HepG2 (cell line): ENCODE measurements at regions not wholly inside any gene's neighbourhood (a gene's known extent, or its start where the extent isn't known, plus 50 kb on each side); places are given as distances from the start of the nearest gene placed in this dataset.

Source experiments
- GABPA ChIP-seq, 2 experiments: IDR thresholded peaks; 2 replicates each; pipeline ENCODE4 v1.6.1; 2011 to 2016; ENCODE audit warnings: low read depth in 2 of 2, low read length in 1 of 2, missing biosample characterization in 1 of 2, missing genetic modification characterization in 1 of 2
- HDAC2 ChIP-seq: sonication (generic); formaldehyde crosslinking; IDR thresholded peaks from 2 replicates; pipeline ENCODE4 v1.4.0; 2020; ENCODE audit warnings: missing genetic modification reagents
- KLF15 ChIP-seq: sonication (generic); formaldehyde crosslinking; IDR thresholded peaks from 2 replicates; pipeline ENCODE4 v1.8.1; 2023; ENCODE audit warnings: borderline replicate concordance, mild to moderate bottlenecking, inconsistent platforms, missing genetic modification reagents, mixed read lengths
- NR2F6 ChIP-seq, 2 experiments: IDR thresholded peaks; 2 replicates each; pipeline ENCODE4 v1.6.1; 2016; ENCODE audit warnings: antibody characterized with exemption in 1 of 2, mild to moderate bottlenecking in 1 of 2
- SNAPC2 ChIP-seq: sonication (generic); formaldehyde crosslinking; IDR thresholded peaks from 2 replicates; pipeline ENCODE4 v1.8.1; 2022; ENCODE audit warnings: mild to moderate bottlenecking, missing genetic modification reagents
- ZNF816 ChIP-seq: sonication (generic); formaldehyde crosslinking; IDR thresholded peaks from 2 replicates; pipeline ENCODE4 v1.8.0; 2022; ENCODE audit warnings: missing genetic modification reagents, mild to moderate bottlenecking, borderline replicate concordance
- TF ChIP-seq, protein P1 (sequence below): sonication (generic); formaldehyde crosslinking; IDR thresholded peaks from 2 replicates; pipeline ENCODE4 v1.4.0; 2020; ENCODE audit warnings: missing genetic modification reagents
- TF ChIP-seq, protein P2 (sequence below): sonication (generic); formaldehyde crosslinking; IDR thresholded peaks from 2 replicates; pipeline ENCODE4; 2020; ENCODE audit warnings: missing genetic modification reagents, mild to moderate bottlenecking, borderline replicate concordance
- TF ChIP-seq, protein P3 (sequence below): sonication (generic); formaldehyde crosslinking; IDR thresholded peaks from 2 replicates; pipeline ENCODE4 v1.8.0; 2022; ENCODE audit warnings: mild to moderate bottlenecking, missing genetic modification reagents, moderate library complexity

DNA sequence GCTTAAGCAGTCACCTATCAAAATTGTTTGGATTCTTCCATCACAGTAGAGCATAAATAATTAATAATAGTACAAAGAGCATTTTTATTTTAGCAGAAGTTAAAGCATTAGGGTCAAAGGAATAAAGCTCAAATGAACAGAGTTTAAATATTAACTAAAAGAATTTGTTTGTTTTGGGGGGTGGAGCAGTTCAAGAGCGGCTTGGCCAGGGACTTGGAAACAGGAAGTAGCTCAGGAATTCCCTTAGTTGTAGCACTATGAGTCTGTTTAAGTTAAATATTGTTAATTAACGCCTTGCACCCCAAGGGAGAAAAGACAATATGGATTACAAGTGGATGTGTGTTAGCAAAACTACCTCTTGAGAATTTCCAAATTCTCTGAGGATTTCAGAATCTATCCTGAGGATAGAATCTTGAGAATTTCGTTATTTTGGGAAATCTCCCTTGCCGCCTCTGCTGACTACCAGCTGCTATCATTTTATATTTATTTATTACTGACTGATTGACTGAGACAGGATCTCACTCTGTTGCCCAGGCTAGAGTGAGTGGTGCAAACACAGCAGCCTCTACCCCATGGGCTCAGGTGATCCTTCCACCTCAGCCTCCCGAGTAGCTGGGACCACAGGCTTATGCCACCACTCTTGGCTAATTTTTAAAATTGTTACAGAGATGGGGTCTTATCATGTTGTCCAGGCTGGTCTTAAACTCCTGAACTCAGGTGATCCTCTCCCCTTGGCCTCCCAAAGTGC is 96.7 kb upstream of the CHD1 start (continued):
- TF ChIP-seq GABPA (IDR thresholded peaks at IDR 0.05; ENCODE audit: low read depth, low read length) (no peak), GABPA (CRISPR knock-in tag; IDR thresholded peaks at IDR 0.05; ENCODE audit: low read depth) (peak; percentile 56; the same call in 1 of the 2 replicates), HDAC2 (CRISPR knock-in tag) (no peak; the same call in 1 of the 2 replicates), NR2F6 (IDR thresholded peaks at IDR 0.05) (0 out of 2 replicates have a peak, but pooled peaks have one; percentile 18), NR2F6 (CRISPR knock-in tag; IDR thresholded peaks at IDR 0.05) (no peak), ZNF816 (CRISPR knock-in tag) (no peak), SNAPC2 (no peak), KLF15 (CRISPR knock-in tag) (no peak)
- TF ChIP-seq, protein P1, sequence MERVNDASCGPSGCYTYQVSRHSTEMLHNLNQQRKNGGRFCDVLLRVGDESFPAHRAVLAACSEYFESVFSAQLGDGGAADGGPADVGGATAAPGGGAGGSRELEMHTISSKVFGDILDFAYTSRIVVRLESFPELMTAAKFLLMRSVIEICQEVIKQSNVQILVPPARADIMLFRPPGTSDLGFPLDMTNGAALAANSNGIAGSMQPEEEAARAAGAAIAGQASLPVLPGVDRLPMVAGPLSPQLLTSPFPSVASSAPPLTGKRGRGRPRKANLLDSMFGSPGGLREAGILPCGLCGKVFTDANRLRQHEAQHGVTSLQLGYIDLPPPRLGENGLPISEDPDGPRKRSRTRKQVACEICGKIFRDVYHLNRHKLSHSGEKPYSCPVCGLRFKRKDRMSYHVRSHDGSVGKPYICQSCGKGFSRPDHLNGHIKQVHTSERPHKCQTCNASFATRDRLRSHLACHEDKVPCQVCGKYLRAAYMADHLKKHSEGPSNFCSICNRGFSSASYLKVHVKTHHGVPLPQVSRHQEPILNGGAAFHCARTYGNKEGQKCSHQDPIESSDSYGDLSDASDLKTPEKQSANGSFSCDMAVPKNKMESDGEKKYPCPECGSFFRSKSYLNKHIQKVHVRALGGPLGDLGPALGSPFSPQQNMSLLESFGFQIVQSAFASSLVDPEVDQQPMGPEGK (CRISPR knock-in tag), result peak; percentile 28; the same call in 1 of the 2 replicates
- TF ChIP-seq, protein P2, sequence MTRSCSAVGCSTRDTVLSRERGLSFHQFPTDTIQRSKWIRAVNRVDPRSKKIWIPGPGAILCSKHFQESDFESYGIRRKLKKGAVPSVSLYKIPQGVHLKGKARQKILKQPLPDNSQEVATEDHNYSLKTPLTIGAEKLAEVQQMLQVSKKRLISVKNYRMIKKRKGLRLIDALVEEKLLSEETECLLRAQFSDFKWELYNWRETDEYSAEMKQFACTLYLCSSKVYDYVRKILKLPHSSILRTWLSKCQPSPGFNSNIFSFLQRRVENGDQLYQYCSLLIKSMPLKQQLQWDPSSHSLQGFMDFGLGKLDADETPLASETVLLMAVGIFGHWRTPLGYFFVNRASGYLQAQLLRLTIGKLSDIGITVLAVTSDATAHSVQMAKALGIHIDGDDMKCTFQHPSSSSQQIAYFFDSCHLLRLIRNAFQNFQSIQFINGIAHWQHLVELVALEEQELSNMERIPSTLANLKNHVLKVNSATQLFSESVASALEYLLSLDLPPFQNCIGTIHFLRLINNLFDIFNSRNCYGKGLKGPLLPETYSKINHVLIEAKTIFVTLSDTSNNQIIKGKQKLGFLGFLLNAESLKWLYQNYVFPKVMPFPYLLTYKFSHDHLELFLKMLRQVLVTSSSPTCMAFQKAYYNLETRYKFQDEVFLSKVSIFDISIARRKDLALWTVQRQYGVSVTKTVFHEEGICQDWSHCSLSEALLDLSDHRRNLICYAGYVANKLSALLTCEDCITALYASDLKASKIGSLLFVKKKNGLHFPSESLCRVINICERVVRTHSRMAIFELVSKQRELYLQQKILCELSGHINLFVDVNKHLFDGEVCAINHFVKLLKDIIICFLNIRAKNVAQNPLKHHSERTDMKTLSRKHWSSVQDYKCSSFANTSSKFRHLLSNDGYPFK, result no peak
- TF ChIP-seq, protein P3, sequence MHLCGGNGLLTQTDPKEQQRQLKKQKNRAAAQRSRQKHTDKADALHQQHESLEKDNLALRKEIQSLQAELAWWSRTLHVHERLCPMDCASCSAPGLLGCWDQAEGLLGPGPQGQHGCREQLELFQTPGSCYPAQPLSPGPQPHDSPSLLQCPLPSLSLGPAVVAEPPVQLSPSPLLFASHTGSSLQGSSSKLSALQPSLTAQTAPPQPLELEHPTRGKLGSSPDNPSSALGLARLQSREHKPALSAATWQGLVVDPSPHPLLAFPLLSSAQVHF (CRISPR knock-in tag), result no peak
